ENCODE measurements at regions not wholly inside any gene's neighbourhood (a gene's known extent, or its start where the extent isn't known, plus 50 kb on each side); places are given as distances from the start of the nearest gene placed in this dataset.

GRCh38 chr10:10915215-10915614 is 102.5 kb upstream of the CELF2 start:
- DNase-seq (ENCODE audit: low read depth) = no peak

GRCh38 chr10:10917031-10917430 is 100.6 kb upstream of the CELF2 start:
- DNase-seq (ENCODE audit: low read depth) = no peak

GRCh38 chr10:10919976-10920375 is 97.7 kb upstream of the CELF2 start:
- DNase-seq (ENCODE audit: low read depth) = peak; percentile 10

- no peak for DNase-seq (ENCODE audit: low read depth)
Measured at GRCh38 chr10:10921826-10922461, 95.7 kb upstream of the CELF2 start.

- no peak for DNase-seq (ENCODE audit: low read depth)
Measured at GRCh38 chr10:10923029-10923651, 94.5 kb upstream of the CELF2 start.

GRCh38 chr10:10925667-10926066 is 92.0 kb upstream of the CELF2 start:
- DNase-seq (ENCODE audit: low read depth) = no peak

- no peak for DNase-seq (ENCODE audit: low read depth)
Measured at GRCh38 chr10:10927608-10928007, 90.1 kb upstream of the CELF2 start.

GRCh38 chr10:10930979-10931743 is 86.5 kb upstream of the CELF2 start:
- DNase-seq (ENCODE audit: low read depth) = no peak

- DNase-seq (ENCODE audit: low read depth) = no peak
Measured at GRCh38 chr10:10935032-10935431, 82.6 kb upstream of the CELF2 start.

GRCh38 chr10:10938676-10939075 is 79.0 kb upstream of the CELF2 start:
- DNase-seq (ENCODE audit: low read depth) = no peak

- no peak for DNase-seq (ENCODE audit: low read depth)
Measured at GRCh38 chr10:10941127-10941730, 76.4 kb upstream of the CELF2 start.

GRCh38 chr10:10942441-10942840 is 75.2 kb upstream of the CELF2 start:
- DNase-seq (ENCODE audit: low read depth) = no peak

- DNase-seq (ENCODE audit: low read depth) = no peak
Measured at GRCh38 chr10:10946081-10946480, 71.6 kb upstream of the CELF2 start.

- DNase-seq (ENCODE audit: low read depth) = no peak
Measured at GRCh38 chr10:10946801-10947200, 70.9 kb upstream of the CELF2 start.

- no peak for DNase-seq (ENCODE audit: low read depth)
Measured at GRCh38 chr10:10951675-10952074, 66.0 kb upstream of the CELF2 start.

- no peak for DNase-seq (ENCODE audit: low read depth)
Measured at GRCh38 chr10:10952800-10953199, 64.9 kb upstream of the CELF2 start.

- DNase-seq (ENCODE audit: low read depth) = no peak
Measured at GRCh38 chr10:10956681-10957542, 60.8 kb upstream of the CELF2 start.

GRCh38 chr10:10958041-10958440 is 59.6 kb upstream of the CELF2 start:
- no peak for DNase-seq (ENCODE audit: low read depth)

GRCh38 chr10:10959666-10960065 is 58.0 kb upstream of the CELF2 start:
- no peak for DNase-seq (ENCODE audit: low read depth)

- DNase-seq (ENCODE audit: low read depth) = no peak
Measured at GRCh38 chr10:10960534-10960933, 57.1 kb upstream of the CELF2 start.

GRCh38 chr10:10961072-10961471 is 56.6 kb upstream of the CELF2 start:
- DNase-seq (ENCODE audit: low read depth) = no peak

GRCh38 chr10:10967029-10967428 is 50.6 kb upstream of the CELF2 start:
- no peak for DNase-seq (ENCODE audit: low read depth)

Measured in fibroblast of the conjunctiva (primary cell).